ENCODE measurements at regions not wholly inside any gene's neighbourhood (a gene's known extent, or its start where the extent isn't known, plus 50 kb on each side); places are given as distances from the start of the nearest gene placed in this dataset.

DNA sequence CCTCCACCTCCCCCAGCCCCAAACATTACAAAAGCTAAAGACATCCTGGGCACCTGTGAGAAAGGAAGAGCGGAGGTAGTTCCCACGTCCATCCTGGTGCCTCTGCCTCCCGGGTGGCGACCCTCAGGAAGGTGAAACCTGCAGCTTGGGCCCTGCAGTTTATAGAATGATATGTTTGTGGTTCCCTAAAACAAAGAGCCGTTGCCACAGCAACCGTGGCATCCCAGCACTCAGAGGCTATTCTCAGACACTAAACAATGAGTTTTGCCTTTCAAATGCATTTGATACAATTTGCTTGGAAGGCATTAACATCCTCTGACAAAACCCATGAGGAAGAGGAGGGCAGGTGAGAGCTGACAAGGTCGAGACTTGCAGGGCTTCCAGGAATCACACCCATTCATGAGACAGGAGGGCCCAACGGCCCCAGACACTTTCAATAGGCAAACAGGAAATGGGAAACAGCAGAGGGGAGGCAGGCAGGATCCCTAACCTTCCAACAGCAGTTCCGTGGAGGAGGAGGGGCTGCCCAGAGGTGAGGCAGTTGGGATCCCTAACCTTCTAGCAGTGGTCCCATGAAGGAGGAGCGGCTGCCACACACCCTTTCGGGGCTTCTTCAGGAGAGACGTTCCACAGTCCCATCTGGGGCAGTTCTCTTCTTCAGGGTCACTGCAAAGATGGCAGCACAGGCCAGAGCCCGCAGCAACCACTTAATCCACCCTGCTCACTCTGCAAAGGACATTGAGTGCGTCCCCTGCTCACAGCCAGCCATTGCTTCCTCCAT, 379.2 kb downstream of the SHANK2 start:
- no peak for DNase-seq
- Histone ChIP-seq H3K4me1 (ENCODE audit: control insufficient read depth, insufficient read depth, low read length) (no peaks in the 10 kb centered on the region), H3K36me3 (ENCODE audit: control insufficient read depth, insufficient read depth, low read length) (no peaks in the 10 kb centered on the region), H3K27me3 (ENCODE audit: control insufficient read depth, insufficient read depth, low read length) (no peaks in the 10 kb centered on the region), H3K4me3 (ENCODE audit: low read length) (no peak overlapping the region), H3K27ac (ENCODE audit: low read length) (no peak overlapping the region), H3K9me3 (ENCODE audit: control insufficient read depth, low read depth, low read length) (no peaks in the 10 kb centered on the region)
- WGBS (ENCODE audit: insufficient coverage, low lambda C conversion rate), result no CpG with 5 or more reads among the region's 14 CpGs

DNA sequence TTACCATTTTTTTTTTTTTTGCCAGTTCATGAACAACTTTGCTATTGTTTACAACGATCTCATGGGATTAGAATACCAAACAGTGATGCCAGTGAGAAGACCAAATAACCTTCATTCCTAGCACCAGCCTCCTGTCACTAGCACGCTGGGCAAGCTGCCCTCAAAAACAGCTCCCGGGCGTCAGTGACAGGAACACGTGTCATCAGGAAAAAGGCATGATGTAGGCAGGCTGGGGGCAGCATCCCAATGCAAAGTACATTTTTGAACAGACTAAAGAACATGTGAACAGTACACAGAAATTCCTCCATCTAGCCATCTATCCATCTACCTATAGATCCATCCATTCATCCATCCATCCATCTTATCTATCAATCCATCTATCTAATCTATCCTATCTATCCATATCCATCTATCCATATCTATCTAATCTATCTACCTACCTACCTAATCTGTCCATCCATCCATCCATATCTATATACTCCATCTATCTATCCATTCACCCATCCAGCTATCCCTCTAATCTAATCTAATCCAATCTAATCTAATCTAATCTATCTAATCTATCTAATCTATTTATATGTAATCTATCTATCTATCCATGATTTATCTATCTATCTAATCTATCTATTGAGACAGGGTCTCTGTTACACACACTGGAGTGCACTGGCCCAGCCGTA, 378.5 kb downstream of the SHANK2 start:
- no peaks in the 10 kb centered on the region for H3K4me1 ChIP-seq (ENCODE audit: control insufficient read depth, insufficient read depth, low read length)
- no peak overlapping the region for H3K4me3 ChIP-seq (ENCODE audit: low read length)
- H3K27me3 ChIP-seq (ENCODE audit: control insufficient read depth, insufficient read depth, low read length), result no peaks in the 10 kb centered on the region
- DNase-seq, result no peak
- WGBS (ENCODE audit: insufficient coverage, low lambda C conversion rate), result no CpG with 5 or more reads among the region's 6 CpGs
- no peak overlapping the region for H3K27ac ChIP-seq (ENCODE audit: low read length)
- no peaks in the 10 kb centered on the region for H3K9me3 ChIP-seq (ENCODE audit: control insufficient read depth, low read depth, low read length)
- H3K36me3 ChIP-seq (ENCODE audit: control insufficient read depth, insufficient read depth, low read length), result no peaks in the 10 kb centered on the region

DNA sequence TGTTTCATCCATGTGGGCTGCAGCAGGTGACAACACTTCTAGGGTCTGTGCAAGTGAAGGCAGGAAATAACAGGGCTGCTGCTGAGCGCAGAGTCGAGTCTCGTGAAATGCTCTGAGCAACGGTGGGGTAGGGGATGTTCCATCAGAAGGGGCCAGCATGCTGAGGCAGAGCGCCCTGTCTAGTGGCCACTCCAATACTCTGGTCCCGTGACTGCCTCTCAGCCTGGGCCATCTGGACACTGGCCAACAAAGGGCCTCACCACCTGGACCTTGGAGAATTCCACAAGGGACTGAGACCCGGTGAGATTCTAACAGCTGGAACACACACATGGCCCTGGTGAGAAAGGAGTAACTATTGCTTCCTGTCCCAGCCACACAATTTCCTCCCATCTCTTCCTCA, 375.7 kb downstream of the SHANK2 start:
- no peaks in the 10 kb centered on the region for H3K4me1 ChIP-seq (ENCODE audit: control insufficient read depth, insufficient read depth, low read length)
- no peak for DNase-seq
- no peaks in the 10 kb centered on the region for H3K9me3 ChIP-seq (ENCODE audit: control insufficient read depth, low read depth, low read length)
- H3K27ac ChIP-seq (ENCODE audit: low read length), result no peak overlapping the region
- no peaks in the 10 kb centered on the region for H3K36me3 ChIP-seq (ENCODE audit: control insufficient read depth, insufficient read depth, low read length)
- H3K4me3 ChIP-seq (ENCODE audit: low read length), result no peak overlapping the region
- H3K27me3 ChIP-seq (ENCODE audit: control insufficient read depth, insufficient read depth, low read length), result no peaks in the 10 kb centered on the region
- no CpG with 5 or more reads among the region's 7 CpGs for WGBS (ENCODE audit: insufficient coverage, low lambda C conversion rate)

DNA sequence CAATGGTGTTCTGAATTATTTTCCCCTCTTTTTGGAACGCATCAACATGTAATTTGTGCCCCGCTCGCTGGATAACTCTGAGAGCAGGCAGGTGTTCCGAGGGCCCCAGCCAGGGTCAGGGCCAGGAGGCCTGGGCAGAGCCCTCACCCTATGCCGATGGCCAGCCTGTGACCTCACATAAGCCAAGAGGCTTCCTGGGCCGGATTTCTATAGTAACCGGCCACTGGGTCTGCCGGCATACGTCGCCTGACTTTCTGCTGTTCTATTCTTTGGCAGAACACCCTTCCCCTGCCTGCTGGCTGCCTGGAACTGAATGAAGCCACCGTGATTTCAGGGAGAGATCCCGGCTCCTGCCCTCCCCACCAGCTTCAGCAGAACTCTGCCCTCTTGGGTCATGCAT, 375.2 kb downstream of the SHANK2 start:
- H3K27me3 ChIP-seq (ENCODE audit: control insufficient read depth, insufficient read depth, low read length), result no peaks in the 10 kb centered on the region
- H3K9me3 ChIP-seq (ENCODE audit: control insufficient read depth, low read depth, low read length), result no peaks in the 10 kb centered on the region
- H3K36me3 ChIP-seq (ENCODE audit: control insufficient read depth, insufficient read depth, low read length), result no peaks in the 10 kb centered on the region
- no CpG with 5 or more reads among the region's 12 CpGs for WGBS (ENCODE audit: insufficient coverage, low lambda C conversion rate)
- no peak overlapping the region for H3K27ac ChIP-seq (ENCODE audit: low read length)
- no peak for DNase-seq
- H3K4me3 ChIP-seq (ENCODE audit: low read length), result no peak overlapping the region
- no peaks in the 10 kb centered on the region for H3K4me1 ChIP-seq (ENCODE audit: control insufficient read depth, insufficient read depth, low read length)

DNA sequence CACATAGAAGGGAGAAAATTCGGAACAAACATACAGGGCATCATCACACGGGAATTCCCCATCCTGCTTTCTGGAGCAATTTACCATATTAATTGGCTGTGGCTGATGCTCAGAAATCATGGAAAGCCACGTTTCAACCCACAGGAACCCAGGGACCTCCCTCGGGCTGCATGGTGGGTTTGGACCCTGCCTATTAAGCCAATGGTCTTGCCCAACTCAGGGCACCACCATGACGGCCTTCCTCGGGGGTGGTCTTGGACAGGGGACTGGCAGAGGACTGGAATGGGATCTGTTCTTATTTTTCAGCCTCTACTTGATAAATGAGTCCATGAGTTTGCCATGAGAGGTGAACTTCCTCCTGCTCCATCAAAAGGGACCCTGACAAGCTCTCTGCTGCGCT, 374.0 kb downstream of the SHANK2 start:
- no peak for DNase-seq
- Histone ChIP-seq H3K4me3 (ENCODE audit: low read length) (no peak overlapping the region), H3K27me3 (ENCODE audit: control insufficient read depth, insufficient read depth, low read length) (no peaks in the 10 kb centered on the region), H3K27ac (ENCODE audit: low read length) (no peak overlapping the region), H3K4me1 (ENCODE audit: control insufficient read depth, insufficient read depth, low read length) (no peaks in the 10 kb centered on the region), H3K36me3 (ENCODE audit: control insufficient read depth, insufficient read depth, low read length) (no peaks in the 10 kb centered on the region), H3K9me3 (ENCODE audit: control insufficient read depth, low read depth, low read length) (no peaks in the 10 kb centered on the region)
- WGBS (ENCODE audit: insufficient coverage, low lambda C conversion rate), result no CpG with 5 or more reads among the region's 7 CpGs

DNA sequence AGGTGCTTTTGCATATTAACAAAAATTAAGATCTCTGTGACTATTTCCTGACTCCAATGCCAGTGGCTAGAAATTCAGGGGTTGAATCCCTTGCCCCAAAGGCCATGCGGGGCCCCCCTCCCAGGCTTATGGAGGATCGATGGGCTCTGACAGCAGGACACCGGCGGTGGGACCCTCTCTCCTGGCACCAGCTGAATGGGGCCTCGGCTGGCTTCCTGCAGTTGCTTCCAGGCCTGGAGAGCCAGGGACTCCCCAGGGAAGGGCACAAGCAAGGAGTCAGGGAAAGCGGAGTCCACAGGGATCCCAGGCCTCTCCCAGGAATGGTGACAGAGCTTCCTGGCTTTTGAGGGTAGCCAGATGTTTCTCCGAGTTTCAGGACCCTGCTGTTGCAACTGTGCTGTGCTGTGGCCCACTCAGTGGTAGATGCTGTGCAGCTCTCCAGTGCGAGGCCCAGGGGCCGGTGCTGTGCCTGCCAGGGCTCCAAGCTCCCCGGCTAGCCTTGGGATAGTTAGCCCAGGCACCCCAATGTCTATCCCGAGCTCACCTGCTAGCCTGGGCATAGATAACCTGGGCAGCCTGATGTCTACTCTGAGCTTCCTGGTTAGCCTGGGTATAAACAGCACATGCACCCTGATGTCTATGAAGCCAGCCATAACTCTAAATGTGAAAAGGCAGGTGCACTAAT, 372.6 kb downstream of the SHANK2 start:
- Histone ChIP-seq H3K9me3 (ENCODE audit: control insufficient read depth, low read depth, low read length) (no peaks in the 10 kb centered on the region), H3K36me3 (ENCODE audit: control insufficient read depth, insufficient read depth, low read length) (no peaks in the 10 kb centered on the region), H3K27me3 (ENCODE audit: control insufficient read depth, insufficient read depth, low read length) (no peaks in the 10 kb centered on the region), H3K4me1 (ENCODE audit: control insufficient read depth, insufficient read depth, low read length) (no peaks in the 10 kb centered on the region), H3K4me3 (ENCODE audit: low read length) (no peak overlapping the region), H3K27ac (ENCODE audit: low read length) (no peak overlapping the region)
- no peak for DNase-seq
- no CpG with 5 or more reads among the region's 11 CpGs for WGBS (ENCODE audit: insufficient coverage, low lambda C conversion rate)

DNA sequence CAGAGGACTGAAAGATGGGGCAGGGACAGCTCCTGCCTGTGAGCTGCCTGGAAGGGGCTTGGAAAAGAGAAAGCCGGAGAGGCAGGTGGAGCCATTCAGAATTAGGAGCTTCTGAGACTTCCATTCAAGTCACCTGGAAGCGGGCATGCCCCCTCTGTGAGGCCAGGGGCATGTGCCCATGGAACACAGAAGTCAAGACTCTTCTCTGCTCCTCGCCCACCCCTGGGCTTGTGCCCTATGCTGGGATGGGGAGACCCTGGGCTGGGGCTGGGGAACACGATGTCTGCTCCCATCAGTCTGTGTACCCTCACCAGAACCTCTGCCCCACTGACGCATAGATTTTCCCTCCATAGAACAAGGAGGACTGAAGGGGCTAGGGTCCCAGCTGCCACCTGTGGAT, 372.0 kb downstream of the SHANK2 start:
- DNase-seq, result no peak
- Histone ChIP-seq H3K9me3 (ENCODE audit: control insufficient read depth, low read depth, low read length) (no peaks in the 10 kb centered on the region), H3K4me3 (ENCODE audit: low read length) (no peak overlapping the region), H3K27me3 (ENCODE audit: control insufficient read depth, insufficient read depth, low read length) (no peaks in the 10 kb centered on the region), H3K36me3 (ENCODE audit: control insufficient read depth, insufficient read depth, low read length) (no peaks in the 10 kb centered on the region), H3K27ac (ENCODE audit: low read length) (no peak overlapping the region), H3K4me1 (ENCODE audit: control insufficient read depth, insufficient read depth, low read length) (no peaks in the 10 kb centered on the region)
- no CpG with 5 or more reads among the region's 5 CpGs for WGBS (ENCODE audit: insufficient coverage, low lambda C conversion rate)

DNA sequence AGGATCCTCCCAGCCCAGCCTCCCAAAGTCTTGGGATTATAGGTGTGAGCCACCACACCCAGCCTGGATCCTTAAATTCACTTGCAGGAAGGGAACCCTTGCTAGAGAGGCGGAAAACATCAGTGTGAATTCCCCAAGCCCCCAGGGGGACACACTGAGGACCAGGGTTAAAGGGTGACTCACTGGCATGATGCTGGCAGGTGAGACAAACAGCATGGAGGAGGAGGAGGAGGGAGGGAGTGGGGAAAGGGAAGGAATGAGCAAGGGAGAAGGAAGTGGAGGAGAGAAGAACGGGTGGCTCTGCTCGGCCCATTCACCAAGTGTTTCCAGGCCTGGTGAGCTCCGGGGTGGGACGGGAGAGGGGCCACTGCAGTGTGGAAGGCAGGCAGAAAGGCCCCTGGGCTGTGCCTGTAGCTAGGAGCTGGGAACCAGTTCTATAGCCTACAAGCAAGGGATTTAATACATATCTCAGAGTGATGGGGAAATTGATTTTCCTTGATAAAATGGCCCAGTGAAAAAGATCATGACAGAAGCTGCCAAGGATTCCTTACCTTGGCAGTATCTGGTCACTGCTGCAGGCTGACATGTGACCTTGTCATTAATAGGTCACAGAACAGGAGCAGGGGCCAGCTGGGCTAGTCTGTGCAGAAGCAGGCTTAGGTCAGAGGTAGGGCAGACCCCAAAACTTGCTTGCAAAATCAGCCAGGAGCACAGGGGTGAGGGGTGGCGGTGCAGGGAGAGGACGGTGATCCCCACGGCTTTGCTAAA, 370.2 kb downstream of the SHANK2 start:
- Histone ChIP-seq H3K9me3 (ENCODE audit: control insufficient read depth, low read depth, low read length) (no peaks in the 10 kb centered on the region), H3K4me1 (ENCODE audit: control insufficient read depth, insufficient read depth, low read length) (no peaks in the 10 kb centered on the region), H3K4me3 (ENCODE audit: low read length) (no peak overlapping the region), H3K27ac (ENCODE audit: low read length) (no peak overlapping the region), H3K36me3 (ENCODE audit: control insufficient read depth, insufficient read depth, low read length) (no peaks in the 10 kb centered on the region), H3K27me3 (ENCODE audit: control insufficient read depth, insufficient read depth, low read length) (no peaks in the 10 kb centered on the region)
- no CpG with 5 or more reads among the region's 8 CpGs for WGBS (ENCODE audit: insufficient coverage, low lambda C conversion rate)
- no peak for DNase-seq

DNA sequence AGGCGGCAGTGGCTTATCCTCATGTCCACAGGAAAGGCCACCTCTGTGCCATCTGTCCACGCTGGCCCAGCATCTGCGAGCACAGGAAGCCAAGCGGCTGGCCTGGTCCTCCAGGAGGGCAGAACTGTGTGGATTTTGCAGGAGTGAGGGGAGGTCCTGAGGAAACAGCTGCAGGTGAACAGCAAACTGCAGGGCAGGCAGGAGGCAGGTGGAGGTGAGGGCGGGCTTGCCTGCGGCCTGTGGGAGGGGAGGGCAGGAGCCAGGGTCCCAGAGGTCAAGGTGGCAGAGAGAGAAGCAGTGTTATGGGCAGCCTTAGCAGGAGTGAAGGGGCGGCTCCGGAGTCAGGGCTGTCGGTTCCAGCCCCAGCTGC, 369.7 kb downstream of the SHANK2 start:
- no CpG with 5 or more reads among the region's 9 CpGs for WGBS (ENCODE audit: insufficient coverage, low lambda C conversion rate)
- no peak overlapping the region for H3K27ac ChIP-seq (ENCODE audit: low read length)
- H3K27me3 ChIP-seq (ENCODE audit: control insufficient read depth, insufficient read depth, low read length), result no peaks in the 10 kb centered on the region
- no peaks in the 10 kb centered on the region for H3K36me3 ChIP-seq (ENCODE audit: control insufficient read depth, insufficient read depth, low read length)
- no peaks in the 10 kb centered on the region for H3K9me3 ChIP-seq (ENCODE audit: control insufficient read depth, low read depth, low read length)
- DNase-seq, result no peak
- no peaks in the 10 kb centered on the region for H3K4me1 ChIP-seq (ENCODE audit: control insufficient read depth, insufficient read depth, low read length)
- H3K4me3 ChIP-seq (ENCODE audit: low read length), result no peak overlapping the region

DNA sequence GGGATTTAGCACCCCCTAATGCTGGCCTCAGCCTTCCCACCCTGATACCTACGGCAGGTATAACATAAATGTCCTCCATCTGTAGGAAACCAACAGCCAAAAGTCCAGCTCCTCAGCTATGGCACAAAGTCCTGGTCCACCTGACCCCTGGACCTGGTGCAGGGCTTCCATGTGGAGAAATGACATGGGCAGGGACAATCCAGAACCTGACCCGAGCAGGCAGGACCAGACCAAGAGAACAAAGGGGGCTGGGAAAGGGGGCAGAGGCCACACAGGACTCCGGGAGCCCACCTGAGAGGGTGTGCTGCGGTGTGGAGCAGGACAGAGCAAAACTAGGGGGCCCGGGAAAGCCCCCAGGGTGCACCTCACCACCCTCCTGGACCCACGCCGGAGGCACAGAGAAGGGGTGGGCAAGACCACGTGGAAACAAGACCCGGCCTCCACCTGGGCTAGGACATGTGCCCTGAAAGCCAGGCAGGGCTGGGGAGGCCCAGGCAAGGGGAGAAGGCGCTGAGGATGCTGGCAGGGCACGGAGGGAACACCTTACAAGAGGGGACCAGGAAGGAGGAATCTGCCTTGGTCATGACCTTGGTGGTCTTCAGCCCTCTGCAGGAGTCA, 368.9 kb downstream of the SHANK2 start:
- WGBS (ENCODE audit: insufficient coverage, low lambda C conversion rate), result no CpG with 5 or more reads among the region's 11 CpGs
- Histone ChIP-seq H3K27ac (ENCODE audit: low read length) (no peak overlapping the region), H3K36me3 (ENCODE audit: control insufficient read depth, insufficient read depth, low read length) (no peaks in the 10 kb centered on the region), H3K4me3 (ENCODE audit: low read length) (no peak overlapping the region), H3K9me3 (ENCODE audit: control insufficient read depth, low read depth, low read length) (no peaks in the 10 kb centered on the region), H3K4me1 (ENCODE audit: control insufficient read depth, insufficient read depth, low read length) (no peaks in the 10 kb centered on the region), H3K27me3 (ENCODE audit: control insufficient read depth, insufficient read depth, low read length) (no peaks in the 10 kb centered on the region)
- no peak for DNase-seq
